Muscle of leg (tissue), 3 donors: ENCODE measurements at regions not wholly inside any gene's neighbourhood (a gene's known extent, or its start where the extent isn't known, plus 50 kb on each side); places are given as distances from the start of the nearest gene placed in this dataset.
A peak's percentile ranks its signal among the peaks of the same experiment; 100 is the strongest.

Experiments
- DNase-seq: peaks from one replicate; pipeline ENCODE4 v3.0.0; 2013
- H3K27ac ChIP-seq: one replicate; pipeline ENCODE4 v1.5.1; 2013; ENCODE audit warnings: mild to moderate bottlenecking, low read length, control low read depth
- H3K27me3 ChIP-seq: one replicate; pipeline ENCODE4 v1.6.1; 2013; ENCODE audit warnings: low read length; ENCODE audit not compliant: control insufficient read depth, insufficient read depth
- H3K36me3 ChIP-seq: one replicate; pipeline ENCODE4 v1.6.1; 2013; ENCODE audit warnings: low read length; ENCODE audit not compliant: control insufficient read depth, insufficient read depth
- H3K4me1 ChIP-seq: one replicate; pipeline ENCODE4 v1.6.1; 2013; ENCODE audit warnings: low read length; ENCODE audit not compliant: control insufficient read depth, insufficient read depth
- H3K4me3 ChIP-seq: one replicate; pipeline ENCODE4 v1.5.1; 2013; ENCODE audit warnings: low read length, control low read depth
- H3K9me3 ChIP-seq: replicated peaks from 2 replicates; pipeline ENCODE4 v1.6.1; 2013; ENCODE audit warnings: low read depth, low read length; ENCODE audit not compliant: control insufficient read depth
- whole genome bisulfite sequencing: methylation state at CpG from one replicate; pipeline ENCODE4 v1.1.5; 2013; ENCODE audit warnings: missing lambda C conversion rate; ENCODE audit not compliant: insufficient coverage; 5-methylcytosine and 5-hydroxymethylcytosine counted together

GRCh38 chr9:18384066-18384465 lies 89.9 kb upstream of the ADAMTSL1 start:
- Histone ChIP-seq H3K9me3 (no peaks in the 10 kb centered on the region), H3K36me3 (no peaks in the 10 kb centered on the region), H3K4me3 (no peak overlapping the region), H3K27me3 (no peaks in the 10 kb centered on the region), H3K4me1 (no peaks in the 10 kb centered on the region), H3K27ac (no peak overlapping the region)
- DNase-seq = peak; percentile 68
- no CpG with 5 or more reads among the region's 4 CpGs for WGBS

DNA sequence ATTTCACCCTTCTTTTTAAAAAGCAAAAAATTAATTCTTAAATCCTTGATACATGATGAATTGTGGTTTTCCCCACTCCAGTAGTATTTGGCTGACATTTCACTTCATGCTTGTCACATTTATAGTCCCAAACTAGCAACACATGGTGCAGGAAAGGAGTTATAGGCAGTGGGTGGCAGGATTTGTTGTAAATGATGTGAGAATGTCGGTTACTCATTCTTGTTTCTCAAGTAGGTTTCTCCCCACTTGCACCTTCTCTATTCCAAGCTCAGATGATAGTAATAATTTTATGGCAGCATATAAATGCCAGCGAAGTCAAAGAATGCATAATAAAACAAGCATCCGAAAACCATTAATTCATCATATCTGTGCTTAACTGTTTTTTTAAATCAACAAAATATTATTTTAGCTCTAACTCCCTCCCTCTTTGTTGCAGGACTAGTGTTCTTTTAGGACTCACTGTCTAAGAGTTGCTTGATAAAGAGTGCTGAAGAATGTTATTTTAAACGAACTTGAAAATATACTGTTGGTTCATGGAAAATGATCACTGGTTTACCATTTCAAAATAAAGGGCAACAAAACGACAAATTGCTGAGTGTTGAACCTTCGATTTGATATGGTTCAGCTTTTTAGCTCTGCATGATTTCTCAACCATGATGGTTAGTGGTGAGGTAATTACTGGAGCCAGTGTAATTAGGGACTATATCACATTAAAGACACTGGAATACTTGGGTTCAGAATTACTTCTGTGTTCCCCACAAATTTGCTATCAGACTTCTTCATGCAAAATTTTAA lies 88.1 kb upstream of the ADAMTSL1 start:
- Histone ChIP-seq H3K27ac (no peak overlapping the region), H3K4me1 (no peaks in the 10 kb centered on the region), H3K9me3 (no peaks in the 10 kb centered on the region), H3K4me3 (no peak overlapping the region), H3K27me3 (no peaks in the 10 kb centered on the region), H3K36me3 (no peaks in the 10 kb centered on the region)
- 40% methylated on average over 1 of the region's 6 CpGs for WGBS
- no peak for DNase-seq

DNA sequence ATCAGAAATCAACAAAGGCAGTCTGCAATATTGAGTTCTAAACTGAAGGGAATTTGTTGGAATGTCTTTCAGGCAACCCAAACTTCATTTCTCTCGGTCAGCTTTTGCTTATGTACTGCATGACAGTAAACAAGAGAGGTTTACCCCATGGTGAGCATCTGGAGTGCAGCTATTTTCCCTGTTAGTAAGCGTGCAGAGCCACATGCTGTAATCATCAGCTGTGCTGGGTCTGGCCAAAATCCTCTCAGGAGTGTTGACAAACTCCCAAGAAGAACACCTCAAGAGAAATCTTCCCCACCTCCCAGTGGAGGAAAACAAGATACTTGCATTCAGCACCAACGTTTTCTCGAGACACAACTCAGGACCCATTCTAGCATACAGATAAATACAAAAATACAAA lies 83.6 kb upstream of the ADAMTSL1 start:
- WGBS = 20% methylated on average over 1 of the region's 4 CpGs
- Histone ChIP-seq H3K9me3 (no peaks in the 10 kb centered on the region), H3K27ac (no peak overlapping the region), H3K4me3 (no peak overlapping the region), H3K4me1 (peaks cover 4% of the 10 kb centered on the region), H3K36me3 (no peaks in the 10 kb centered on the region), H3K27me3 (no peaks in the 10 kb centered on the region)
- peak; percentile 63 for DNase-seq

GRCh38 chr9:18393340-18394130 lies 80.4 kb upstream of the ADAMTSL1 start:
- Histone ChIP-seq H3K4me3 (no peak overlapping the region), H3K9me3 (no peaks in the 10 kb centered on the region), H3K27ac (peak overlapping the region; percentile 64), H3K27me3 (no peaks in the 10 kb centered on the region), H3K4me1 (peaks cover 4% of the 10 kb centered on the region), H3K36me3 (no peaks in the 10 kb centered on the region)
- DNase-seq = peak; percentile 62
- no CpG with 5 or more reads among the region's 4 CpGs for WGBS

DNA sequence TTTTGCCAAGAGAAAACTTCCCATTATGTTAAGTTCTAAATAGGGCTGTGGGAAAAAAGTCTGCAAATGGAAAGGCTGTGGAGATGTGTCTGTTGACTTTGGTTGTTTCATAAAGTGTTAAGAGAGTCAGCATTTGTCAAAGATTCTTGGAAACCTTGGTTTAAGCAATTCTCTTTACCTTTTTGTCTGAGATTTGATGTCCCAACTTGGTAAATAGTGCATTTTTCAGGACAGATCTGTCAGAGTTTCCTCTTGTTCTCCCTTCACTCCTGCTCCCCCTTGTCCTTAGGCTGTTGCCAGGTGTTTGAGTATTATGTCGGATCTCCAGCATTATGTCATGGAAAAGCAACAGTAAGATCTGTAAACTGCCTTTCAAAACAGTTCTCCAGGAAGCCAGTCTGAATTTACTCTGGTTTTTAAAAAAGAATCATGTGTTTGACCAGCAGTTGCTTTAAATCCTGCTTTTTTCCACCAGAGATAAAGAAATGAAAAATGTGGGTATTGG lies 79.1 kb upstream of the ADAMTSL1 start:
- DNase-seq = peak; percentile 75
- Histone ChIP-seq H3K36me3 (no peaks in the 10 kb centered on the region), H3K27me3 (no peaks in the 10 kb centered on the region), H3K9me3 (no peaks in the 10 kb centered on the region), H3K27ac (no peak overlapping the region), H3K4me3 (no peak overlapping the region), H3K4me1 (peaks cover 4% of the 10 kb centered on the region)
- WGBS = no CpG with 5 or more reads among the region's 1 CpG

DNA sequence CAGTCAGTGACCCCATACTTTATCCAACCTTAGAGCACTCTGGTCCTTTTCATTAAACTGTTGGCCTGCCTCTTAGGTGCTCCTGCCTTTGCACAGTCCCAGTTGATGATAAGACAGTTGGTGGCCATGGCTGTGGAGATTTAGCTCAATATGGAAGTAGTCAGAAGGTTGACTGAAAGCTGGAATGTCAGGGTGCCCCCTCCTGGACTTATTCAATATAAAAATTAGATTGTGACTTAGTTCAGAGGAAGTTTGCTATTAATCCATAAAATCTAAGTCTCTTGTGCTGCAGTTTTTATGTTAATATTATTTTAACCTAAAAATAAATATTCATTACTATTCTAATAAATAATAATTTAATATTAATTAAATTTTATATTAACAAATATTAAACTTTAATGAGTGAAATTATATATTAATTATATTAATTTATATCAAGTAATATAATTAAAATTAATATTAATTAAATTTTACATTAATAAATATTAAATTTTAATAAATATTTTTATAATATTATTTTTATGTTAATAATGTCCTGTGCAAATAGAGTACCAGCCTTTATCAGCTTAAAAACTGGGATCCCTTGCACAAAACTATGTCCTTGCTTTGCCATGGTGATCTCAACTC lies 77.7 kb upstream of the ADAMTSL1 start:
- Histone ChIP-seq H3K9me3 (no peaks in the 10 kb centered on the region), H3K27ac (no peak overlapping the region), H3K4me3 (no peak overlapping the region), H3K4me1 (peaks cover 4% of the 10 kb centered on the region), H3K36me3 (no peaks in the 10 kb centered on the region), H3K27me3 (no peaks in the 10 kb centered on the region)
- no peak for DNase-seq

- no peaks in the 10 kb centered on the region for H3K36me3 ChIP-seq
- WGBS = no CpG with 5 or more reads among the region's 2 CpGs
Measured at GRCh38 chr9:18397076-18397475, 76.9 kb upstream of the ADAMTSL1 start.

GRCh38 chr9:18398038-18398437 lies 75.9 kb upstream of the ADAMTSL1 start:
- Histone ChIP-seq H3K36me3 (no peaks in the 10 kb centered on the region), H3K27me3 (no peaks in the 10 kb centered on the region), H3K27ac (no peak overlapping the region), H3K4me1 (peaks cover 4% of the 10 kb centered on the region), H3K4me3 (no peak overlapping the region), H3K9me3 (no peaks in the 10 kb centered on the region)
- WGBS = no CpG with 5 or more reads among the region's 1 CpG
- DNase-seq = no peak

More at GRCh38 chr9:18397076-18397475, 76.9 kb upstream of the ADAMTSL1 start:
- Histone ChIP-seq H3K4me3 (no peak overlapping the region), H3K27me3 (no peaks in the 10 kb centered on the region), H3K27ac (no peak overlapping the region), H3K9me3 (no peaks in the 10 kb centered on the region), H3K4me1 (peaks cover 4% of the 10 kb centered on the region)
- no peak for DNase-seq

DNA sequence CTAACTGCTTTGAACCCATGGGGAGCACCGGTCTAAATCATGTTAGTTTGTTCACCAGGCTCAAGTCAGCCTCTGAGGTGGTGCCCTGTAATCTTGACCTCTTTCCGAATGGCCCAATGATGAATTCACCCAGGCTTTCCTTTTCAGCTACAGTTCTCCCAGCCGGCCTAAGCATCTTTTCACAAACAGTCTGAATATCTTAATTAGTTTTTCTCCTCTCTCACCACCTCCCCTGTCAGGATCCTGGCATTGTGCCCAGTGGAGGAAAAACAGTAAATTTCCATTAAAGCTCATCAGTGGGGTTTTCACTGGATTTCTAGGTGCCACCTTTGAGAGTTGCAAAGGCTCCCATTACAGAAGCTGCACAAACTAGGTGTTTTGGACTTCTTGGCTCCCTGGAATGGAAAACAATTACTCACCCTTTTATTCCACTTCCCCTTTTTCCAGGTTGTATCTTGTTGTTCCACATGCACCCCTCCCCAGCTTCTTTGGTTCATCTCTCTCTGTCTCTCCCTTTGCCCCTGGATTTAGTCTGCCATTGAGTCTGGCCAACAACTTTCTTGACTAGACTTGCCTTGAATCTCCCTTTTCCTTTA lies 69.4 kb upstream of the ADAMTSL1 start:
- no peaks in the 10 kb centered on the region for H3K27me3 ChIP-seq
- no peaks in the 10 kb centered on the region for H3K36me3 ChIP-seq
- 71% methylated on average over 1 of the region's 3 CpGs for WGBS
- no peaks in the 10 kb centered on the region for H3K9me3 ChIP-seq
- no peak overlapping the region for H3K4me3 ChIP-seq
- H3K27ac ChIP-seq = no peak overlapping the region
- DNase-seq = no peak
- H3K4me1 ChIP-seq = peaks cover 3% of the 10 kb centered on the region

DNA sequence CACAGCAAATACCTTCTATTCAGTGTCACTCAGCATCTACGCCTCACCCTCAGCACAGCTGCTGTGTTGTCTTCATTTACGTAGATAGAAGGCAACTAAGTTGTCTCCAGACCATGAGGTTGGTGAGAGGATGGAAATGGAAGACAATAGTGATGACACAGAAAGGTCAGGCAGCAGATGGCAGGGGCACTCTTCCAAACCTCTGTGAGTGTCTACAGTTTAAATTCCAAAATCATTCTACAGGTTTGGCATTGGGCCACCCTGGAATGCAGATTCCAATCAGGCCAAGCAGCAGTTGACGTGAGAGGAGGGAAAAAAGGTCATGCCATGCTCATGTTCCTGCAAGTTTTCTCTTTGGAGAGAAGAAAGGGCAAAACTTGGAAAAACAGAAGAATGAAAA lies 68.7 kb upstream of the ADAMTSL1 start:
- no peak overlapping the region for H3K27ac ChIP-seq
- no peaks in the 10 kb centered on the region for H3K9me3 ChIP-seq
- H3K4me3 ChIP-seq = no peak overlapping the region
- no peaks in the 10 kb centered on the region for H3K27me3 ChIP-seq
- WGBS = 67% methylated on average over 1 of the region's 3 CpGs
- no peak for DNase-seq
- H3K4me1 ChIP-seq = peaks cover 3% of the 10 kb centered on the region
- H3K36me3 ChIP-seq = no peaks in the 10 kb centered on the region
